ENCODE measurements at regions not wholly inside any gene's neighbourhood (a gene's known extent, or its start where the extent isn't known, plus 50 kb on each side); places are given as distances from the start of the nearest gene placed in this dataset.
A peak's percentile ranks its signal among the peaks of the same experiment; 100 is the strongest.

DNA sequence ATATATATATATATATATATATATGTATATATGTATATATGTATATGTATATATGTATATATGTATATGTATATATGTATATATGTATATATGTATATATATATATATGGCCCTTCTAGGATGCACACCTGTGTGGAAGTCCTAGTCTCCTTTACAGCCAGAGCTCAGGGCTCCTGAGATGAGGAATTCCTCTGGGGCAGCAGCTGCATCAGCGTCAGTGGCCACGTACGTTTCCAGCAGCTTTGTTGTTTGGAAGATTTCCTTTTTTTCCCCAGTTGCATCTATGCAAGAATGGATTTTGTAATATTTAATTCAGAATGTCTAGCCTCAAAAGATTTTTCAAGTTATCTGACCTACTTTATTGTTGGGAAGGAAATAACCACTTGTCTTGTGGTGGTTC lies 68.6 kb downstream of the TNFAIP2 start (continued):
- TF ChIP-seq, protein P1, sequence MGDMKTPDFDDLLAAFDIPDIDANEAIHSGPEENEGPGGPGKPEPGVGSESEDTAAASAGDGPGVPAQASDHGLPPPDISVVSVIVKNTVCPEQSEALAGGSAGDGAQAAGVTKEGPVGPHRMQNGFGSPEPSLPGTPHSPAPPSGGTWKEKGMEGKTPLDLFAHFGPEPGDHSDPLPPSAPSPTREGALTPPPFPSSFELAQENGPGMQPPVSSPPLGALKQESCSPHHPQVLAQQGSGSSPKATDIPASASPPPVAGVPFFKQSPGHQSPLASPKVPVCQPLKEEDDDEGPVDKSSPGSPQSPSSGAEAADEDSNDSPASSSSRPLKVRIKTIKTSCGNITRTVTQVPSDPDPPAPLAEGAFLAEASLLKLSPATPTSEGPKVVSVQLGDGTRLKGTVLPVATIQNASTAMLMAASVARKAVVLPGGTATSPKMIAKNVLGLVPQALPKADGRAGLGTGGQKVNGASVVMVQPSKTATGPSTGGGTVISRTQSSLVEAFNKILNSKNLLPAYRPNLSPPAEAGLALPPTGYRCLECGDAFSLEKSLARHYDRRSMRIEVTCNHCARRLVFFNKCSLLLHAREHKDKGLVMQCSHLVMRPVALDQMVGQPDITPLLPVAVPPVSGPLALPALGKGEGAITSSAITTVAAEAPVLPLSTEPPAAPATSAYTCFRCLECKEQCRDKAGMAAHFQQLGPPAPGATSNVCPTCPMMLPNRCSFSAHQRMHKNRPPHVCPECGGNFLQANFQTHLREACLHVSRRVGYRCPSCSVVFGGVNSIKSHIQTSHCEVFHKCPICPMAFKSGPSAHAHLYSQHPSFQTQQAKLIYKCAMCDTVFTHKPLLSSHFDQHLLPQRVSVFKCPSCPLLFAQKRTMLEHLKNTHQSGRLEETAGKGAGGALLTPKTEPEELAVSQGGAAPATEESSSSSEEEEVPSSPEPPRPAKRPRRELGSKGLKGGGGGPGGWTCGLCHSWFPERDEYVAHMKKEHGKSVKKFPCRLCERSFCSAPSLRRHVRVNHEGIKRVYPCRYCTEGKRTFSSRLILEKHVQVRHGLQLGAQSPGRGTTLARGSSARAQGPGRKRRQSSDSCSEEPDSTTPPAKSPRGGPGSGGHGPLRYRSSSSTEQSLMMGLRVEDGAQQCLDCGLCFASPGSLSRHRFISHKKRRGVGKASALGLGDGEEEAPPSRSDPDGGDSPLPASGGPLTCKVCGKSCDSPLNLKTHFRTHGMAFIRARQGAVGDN (CRISPR knock-in tag; IDR thresholded peaks at IDR 0.05), result no peak
- TF ChIP-seq HDAC1 (CRISPR knock-in tag; IDR thresholded peaks at IDR 0.05) (no peak), RAD21 (CRISPR knock-in tag; IDR thresholded peaks at IDR 0.05) (no peak), CAMTA2 (CRISPR knock-in tag; IDR thresholded peaks at IDR 0.05; ENCODE audit: borderline replicate concordance) (no peak), ZNF460 (CRISPR knock-in tag; IDR thresholded peaks at IDR 0.05; ENCODE audit: borderline replicate concordance) (no peak), GABPA (IDR thresholded peaks at IDR 0.05; ENCODE audit: low read depth, low read length) (no peak), GABPA (CRISPR knock-in tag; IDR thresholded peaks at IDR 0.05; ENCODE audit: low read depth) (no peak), FOXM1 (CRISPR knock-in tag; IDR thresholded peaks at IDR 0.05) (no peak)

DNA sequence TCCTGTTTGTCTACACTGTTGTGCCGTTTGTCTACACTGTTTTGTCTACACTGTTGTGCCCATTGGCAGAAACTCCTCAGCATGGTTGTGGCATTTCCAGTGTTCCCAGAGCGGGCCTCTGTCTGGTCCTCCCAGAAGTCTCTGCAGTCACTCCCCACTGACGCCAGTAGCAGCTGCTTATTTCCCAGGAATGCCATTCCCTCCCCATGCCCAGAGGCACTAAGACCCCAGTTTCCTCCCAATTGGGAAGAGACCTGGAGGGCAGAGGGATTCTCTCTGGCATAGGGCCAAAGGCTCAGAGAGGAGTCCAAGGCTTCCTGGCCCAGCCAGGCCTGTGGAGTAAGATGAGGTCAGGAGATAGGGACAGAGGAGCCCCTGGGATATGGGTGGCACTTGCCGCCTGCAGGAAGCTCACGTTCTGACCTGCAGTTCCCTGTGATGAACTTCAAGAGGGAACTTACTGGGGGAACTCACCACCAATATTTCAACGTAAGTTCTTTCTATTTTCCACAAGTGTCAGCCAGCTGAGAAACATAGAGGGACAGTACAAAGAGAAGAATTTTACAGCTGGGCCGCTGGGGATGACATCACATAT lies 69.1 kb downstream of the TNFAIP2 start:
- DNase-seq (ENCODE audit: low spot score) (no peak), FAIRE-seq (no peak), ATAC-seq (peak; percentile 70)
- no peak overlapping the region for H3K9ac ChIP-seq (ENCODE audit: insufficient read depth, low read depth, low read length)
- no peak overlapping the region for H3K27ac ChIP-seq (ENCODE audit: extremely low read length, insufficient read depth, low read length)
- intact Hi-C loops (cut with micrococcal nuclease; ENCODE audit: unreplicated experiment) (no loop called here), in situ Hi-C loops (cut with HindIII; ENCODE audit: extremely low pct_ligation_motif_present, low pct_unique_long_range_greater_than_20kb) (no loop called here)
- H3K4me1 ChIP-seq (ENCODE audit: insufficient read depth, low read length), result peaks cover 34% of the 10 kb centered on the region
- 24% methylated on average over 6 of the region's 7 CpGs for WGBS (ENCODE audit: low lambda C conversion rate)
- no peaks in the 10 kb centered on the region for H3K9me3 ChIP-seq (ENCODE audit: low read length)
- POLR2A ChIA-PET, result no interaction called here
- H3K27me3 ChIP-seq (ENCODE audit: control insufficient read depth in 1 of 2, insufficient read depth in 2 of 2, low read length in 2 of 2), result no peaks in the 10 kb centered on the region
- no peaks in the 10 kb centered on the region for H3K79me2 ChIP-seq (ENCODE audit: insufficient read depth, low read length)
- no peaks in the 10 kb centered on the region for H4K20me1 ChIP-seq (ENCODE audit: insufficient read depth, low read length)
- BruUV-seq (replicated peaks), result no TSS peak
- H3K4me3 ChIP-seq (replicated peaks in 1 of 3; ENCODE audit: insufficient read depth in 1 of 3, low read depth in 2 of 3, low read length in 3 of 3), result peak overlapping the region in 1 of 3 experiments; percentile 11; a peak in 1 of 6 replicates
- H3K4me2 ChIP-seq (ENCODE audit: low read depth, low read length), result peak overlapping the region; percentile 52
- H3K36me3 ChIP-seq (replicated peaks in 1 of 2; ENCODE audit: control insufficient read depth in 1 of 2, insufficient read depth in 2 of 2, low read length in 2 of 2), result no peaks in the 10 kb centered on the region
- CTCF ChIA-PET (ENCODE audit: low intra/inter-chr PET ratio, low total read pairs), result no interaction called here
- H2AFZ ChIP-seq (ENCODE audit: low read length), result no peak overlapping the region
- TF ChIP-seq MEF2D (CRISPR knock-in tag; IDR thresholded peaks at IDR 0.05), result 0 out of 2 replicates have a peak, but pooled peaks have one; percentile 16
- no peak for TF ChIP-seq CHCHD3 (CRISPR knock-in tag; IDR thresholded peaks at IDR 0.05)
- no peak for TF ChIP-seq FOXA1 (IDR thresholded peaks at IDR 0.05)
- TF ChIP-seq FOXA1 (CRISPR knock-in tag; IDR thresholded peaks at IDR 0.05), result no peak
- TF ChIP-seq, protein P2, sequence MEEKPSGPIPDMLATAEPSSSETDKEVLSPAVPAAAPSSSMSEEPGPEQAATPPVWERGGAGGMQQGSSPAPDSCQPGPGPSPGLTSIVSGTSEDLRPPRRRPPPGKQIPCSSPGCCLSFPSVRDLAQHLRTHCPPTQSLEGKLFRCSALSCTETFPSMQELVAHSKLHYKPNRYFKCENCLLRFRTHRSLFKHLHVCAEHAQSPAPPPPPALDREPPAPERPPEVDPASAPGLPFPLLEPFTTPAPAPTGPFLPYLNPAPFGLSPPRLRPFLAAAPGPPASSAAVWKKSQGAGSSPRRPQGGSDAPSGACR (CRISPR knock-in tag; IDR thresholded peaks at IDR 0.05), result no peak
- TF ChIP-seq, protein P3, sequence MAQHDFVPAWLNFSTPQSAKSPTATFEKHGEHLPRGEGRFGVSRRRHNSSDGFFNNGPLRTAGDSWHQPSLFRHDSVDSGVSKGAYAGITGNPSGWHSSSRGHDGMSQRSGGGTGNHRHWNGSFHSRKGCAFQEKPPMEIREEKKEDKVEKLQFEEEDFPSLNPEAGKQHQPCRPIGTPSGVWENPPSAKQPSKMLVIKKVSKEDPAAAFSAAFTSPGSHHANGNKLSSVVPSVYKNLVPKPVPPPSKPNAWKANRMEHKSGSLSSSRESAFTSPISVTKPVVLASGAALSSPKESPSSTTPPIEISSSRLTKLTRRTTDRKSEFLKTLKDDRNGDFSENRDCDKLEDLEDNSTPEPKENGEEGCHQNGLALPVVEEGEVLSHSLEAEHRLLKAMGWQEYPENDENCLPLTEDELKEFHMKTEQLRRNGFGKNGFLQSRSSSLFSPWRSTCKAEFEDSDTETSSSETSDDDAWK (CRISPR knock-in tag; IDR thresholded peaks at IDR 0.05), result no peak
- 0 out of 2 replicates have a peak, but pooled peaks have one; percentile 40 for TF ChIP-seq ZNF501 (CRISPR knock-in tag; IDR thresholded peaks at IDR 0.05)
- TF ChIP-seq, protein P4, sequence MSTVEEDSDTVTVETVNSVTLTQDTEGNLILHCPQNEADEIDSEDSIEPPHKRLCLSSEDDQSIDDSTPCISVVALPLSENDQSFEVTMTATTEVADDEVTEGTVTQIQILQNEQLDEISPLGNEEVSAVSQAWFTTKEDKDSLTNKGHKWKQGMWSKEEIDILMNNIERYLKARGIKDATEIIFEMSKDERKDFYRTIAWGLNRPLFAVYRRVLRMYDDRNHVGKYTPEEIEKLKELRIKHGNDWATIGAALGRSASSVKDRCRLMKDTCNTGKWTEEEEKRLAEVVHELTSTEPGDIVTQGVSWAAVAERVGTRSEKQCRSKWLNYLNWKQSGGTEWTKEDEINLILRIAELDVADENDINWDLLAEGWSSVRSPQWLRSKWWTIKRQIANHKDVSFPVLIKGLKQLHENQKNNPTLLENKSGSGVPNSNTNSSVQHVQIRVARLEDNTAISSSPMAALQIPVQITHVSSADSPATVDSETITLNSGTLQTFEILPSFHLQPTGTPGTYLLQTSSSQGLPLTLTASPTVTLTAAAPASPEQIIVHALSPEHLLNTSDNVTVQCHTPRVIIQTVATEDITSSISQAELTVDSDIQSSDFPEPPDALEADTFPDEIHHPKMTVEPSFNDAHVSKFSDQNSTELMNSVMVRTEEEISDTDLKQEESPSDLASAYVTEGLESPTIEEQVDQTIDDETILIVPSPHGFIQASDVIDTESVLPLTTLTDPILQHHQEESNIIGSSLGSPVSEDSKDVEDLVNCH (CRISPR knock-in tag; IDR thresholded peaks at IDR 0.05), result no peak

Measured in HepG2 (cell line).